HEK293 (cell line): ENCODE measurements at regions not wholly inside any gene's neighbourhood (a gene's known extent, or its start where the extent isn't known, plus 50 kb on each side); places are given as distances from the start of the nearest gene placed in this dataset.

ENCODE experiments used
- CTCF ChIA-PET: fragments of 350-600 bp; formaldehyde crosslinking; extraction: SDS; loops from one replicate; lab custom pipeline; 2021; ENCODE audit warnings: antibody characterized with exemption; lab: Yijun Ruan, JAX
- POLR2A ChIA-PET: fragments of 300-600 bp; formaldehyde crosslinking; extraction: SDS; loops from one replicate; lab custom pipeline; 2020; ENCODE audit warnings: antibody characterized with exemption, inconsistent platforms; lab: Yijun Ruan, JAX
- H3K27ac ChIP-seq: fragments of 200-500 bp; sonication (Bioruptor generic); 2 replicates; pipeline ENCODE4 v1.5.1; 2014; ENCODE audit warnings: low read depth, low read length, control low read depth, inconsistent platforms; ENCODE audit errors: extremely low read depth
- H3K36me3 ChIP-seq, 2 experiments: fragments of 200-500 bp in 1 of 2; sonication (Bioruptor generic) in 1 of 2; 1 replicate in 1 of 2; 2 replicates in 1 of 2; pipeline ENCODE4 v1.5.1; 2014 to 2017; ENCODE audit warnings: inconsistent platforms in 2 of 2, low read length in 2 of 2; ENCODE audit not compliant: control insufficient read depth in 2 of 2, insufficient read depth in 1 of 2
- H3K4me1 ChIP-seq: fragments of 200-500 bp; sonication (Bioruptor generic); 2 replicates; pipeline ENCODE4 v1.5.1; 2014; ENCODE audit warnings: mild to moderate bottlenecking, low read length, inconsistent platforms; ENCODE audit not compliant: control insufficient read depth, insufficient read depth
- H3K4me3 ChIP-seq: 2 replicates; pipeline ENCODE4 v1.5.1; 2011; ENCODE audit warnings: low read depth, mild to moderate bottlenecking, control low read depth, low read length, moderate library complexity
- H3K9me3 ChIP-seq: fragments of 200-500 bp; sonication (Bioruptor generic); 2 replicates; pipeline ENCODE4 v1.5.1; 2014; ENCODE audit warnings: low read depth, low read length, inconsistent platforms; ENCODE audit not compliant: control insufficient read depth, insufficient read depth
- FEZF1 ChIP-seq: fragments of 450-650 bp; formaldehyde crosslinking; IDR thresholded peaks from 2 replicates; pipeline ENCODE4 v1.5.1; 2016; ENCODE audit warnings: missing biosample characterization, missing genetic modification characterization
- GLIS1 ChIP-seq: fragments of 450-650 bp; formaldehyde crosslinking; IDR thresholded peaks from 2 replicates; pipeline ENCODE4 v1.5.1; 2016; ENCODE audit warnings: missing biosample characterization, missing genetic modification characterization
- IKZF3 ChIP-seq: fragments of 450-650 bp; IDR thresholded peaks from 2 replicates; pipeline ENCODE4 v1.5.0; 2018; ENCODE audit warnings: missing biosample characterization, mild to moderate bottlenecking, missing genetic modification characterization, moderate library complexity
- MYNN ChIP-seq: fragments of 450-650 bp; formaldehyde crosslinking; IDR thresholded peaks from 2 replicates; pipeline ENCODE4 v1.5.1; 2016; ENCODE audit warnings: missing biosample characterization, missing genetic modification characterization, borderline replicate concordance
- MZF1 ChIP-seq: fragments of 450-650 bp; formaldehyde crosslinking; IDR thresholded peaks from 2 replicates; pipeline ENCODE4 v1.5.1; 2017; ENCODE audit warnings: missing biosample characterization, missing genetic modification characterization, borderline replicate concordance
- OSR2 ChIP-seq: fragments of 450-650 bp; formaldehyde crosslinking; IDR thresholded peaks from 2 replicates; pipeline ENCODE4 v1.5.1; 2016; ENCODE audit warnings: missing biosample characterization, missing genetic modification characterization
- OVOL3 ChIP-seq: fragments of 450-650 bp; formaldehyde crosslinking; IDR thresholded peaks from 2 replicates; pipeline ENCODE4 v1.5.1; 2016; ENCODE audit warnings: missing biosample characterization, missing genetic modification characterization
- PRDM6 ChIP-seq: fragments of 450-650 bp; formaldehyde crosslinking; IDR thresholded peaks from 2 replicates; pipeline ENCODE4 v1.5.1; 2017; ENCODE audit warnings: missing biosample characterization, missing genetic modification characterization
- REST ChIP-seq: fragments of 450-650 bp; formaldehyde crosslinking; IDR thresholded peaks from 2 replicates; pipeline ENCODE4 v1.5.1; 2016; ENCODE audit warnings: missing biosample characterization, missing genetic modification characterization
- ZNF10 ChIP-seq: fragments of 450-650 bp; formaldehyde crosslinking; IDR thresholded peaks from 2 replicates; pipeline ENCODE4 v1.5.1; 2017; ENCODE audit warnings: missing biosample characterization, missing genetic modification characterization
- ZNF18 ChIP-seq: fragments of 450-650 bp; formaldehyde crosslinking; IDR thresholded peaks from 2 replicates; pipeline ENCODE4 v1.5.1; 2016; ENCODE audit warnings: missing biosample characterization, missing genetic modification characterization
- ZNF221 ChIP-seq: fragments of 450-650 bp; formaldehyde crosslinking; IDR thresholded peaks from 2 replicates; pipeline ENCODE4 v1.5.1; 2017; ENCODE audit warnings: missing biosample characterization, missing genetic modification characterization, borderline replicate concordance
- ZNF398 ChIP-seq: fragments of 450-650 bp; formaldehyde crosslinking; IDR thresholded peaks from 2 replicates; pipeline ENCODE4 v1.5.1; 2017; ENCODE audit warnings: missing biosample characterization, missing genetic modification characterization
- ZNF416 ChIP-seq: fragments of 450-650 bp; formaldehyde crosslinking; IDR thresholded peaks from 2 replicates; pipeline ENCODE4 v1.5.1; 2016; ENCODE audit warnings: missing biosample characterization, missing genetic modification characterization
- ZNF513 ChIP-seq: fragments of 450-650 bp; IDR thresholded peaks from 2 replicates; pipeline ENCODE4 v1.5.1; 2018; ENCODE audit warnings: missing biosample characterization, missing genetic modification characterization
- ZNF549 ChIP-seq: fragments of 450-650 bp; IDR thresholded peaks from 2 replicates; pipeline ENCODE4 v1.5.1; 2018; ENCODE audit warnings: missing biosample characterization, missing genetic modification characterization, mild to moderate bottlenecking, inconsistent platforms, moderate library complexity
- ZNF555 ChIP-seq: fragments of 450-650 bp; formaldehyde crosslinking; conservative IDR thresholded peaks from 2 replicates; pipeline ENCODE4 v1.5.1; 2017; ENCODE audit warnings: missing biosample characterization, mild to moderate bottlenecking, missing genetic modification characterization, inconsistent platforms
- ZNF561 ChIP-seq: fragments of 450-650 bp; IDR thresholded peaks from 2 replicates; pipeline ENCODE4 v1.5.1; 2018; ENCODE audit warnings: missing biosample characterization, missing genetic modification characterization, borderline replicate concordance
- ZNF571 ChIP-seq: fragments of 450-650 bp; formaldehyde crosslinking; IDR thresholded peaks from 2 replicates; pipeline ENCODE4 v1.5.0; 2017; ENCODE audit warnings: missing biosample characterization, missing genetic modification characterization
- ZNF596 ChIP-seq: fragments of 450-650 bp; IDR thresholded peaks from 2 replicates; pipeline ENCODE4 v1.5.0; 2018; ENCODE audit warnings: missing biosample characterization, mild to moderate bottlenecking, missing genetic modification characterization, moderate library complexity
- ZNF600 ChIP-seq: fragments of 450-650 bp; formaldehyde crosslinking; IDR thresholded peaks from 2 replicates; pipeline ENCODE4 v1.5.1; 2016; ENCODE audit warnings: missing biosample characterization, missing genetic modification characterization
- ZNF645 ChIP-seq: fragments of 450-650 bp; formaldehyde crosslinking; IDR thresholded peaks from 2 replicates; pipeline ENCODE4; 2016; ENCODE audit warnings: missing biosample characterization, missing genetic modification characterization
- ZNF747 ChIP-seq: fragments of 450-650 bp; formaldehyde crosslinking; IDR thresholded peaks from 2 replicates; pipeline ENCODE4 v1.5.1; 2016; ENCODE audit warnings: missing biosample characterization, missing genetic modification characterization
- ZNF843 ChIP-seq: fragments of 450-650 bp; formaldehyde crosslinking; IDR thresholded peaks from 2 replicates; pipeline ENCODE4 v1.5.1; 2016; ENCODE audit warnings: missing biosample characterization, missing genetic modification characterization

GRCh38 chr12:32995623-32996022 lies 99.0 kb upstream of the PKP2 start (continued):
- TF ChIP-seq ZNF600 (tag by site-specific recombination), result no peak
- no peak for TF ChIP-seq MYNN (tag by site-specific recombination)
- TF ChIP-seq REST (tag by site-specific recombination), result no peak
- TF ChIP-seq MZF1 (tag by site-specific recombination), result no peak
- TF ChIP-seq ZNF549 (tag by site-specific recombination), result no peak

- ChIA-PET POLR2A (no interaction called here), CTCF (no interaction called here)
- Histone ChIP-seq H3K27ac (no peak overlapping the region), H3K36me3 (no peaks in the 10 kb centered on the region), H3K4me3 (no peak overlapping the region), H3K4me1 (peaks cover 18% of the 10 kb centered on the region), H3K9me3 (no peaks in the 10 kb centered on the region)
- TF ChIP-seq PRDM6 (tag by site-specific recombination) (peak; percentile 86), OVOL3 (tag by site-specific recombination) (peak; percentile 39; the same call in 1 of the 2 replicates), ZNF596 (0 out of 2 replicates have a peak, but pooled peaks have one; percentile 42), ZNF513 (no peak), ZNF843 (peak; percentile 55; the same call in 1 of the 2 replicates), ZNF398 (tag by site-specific recombination) (no peak), ZNF747 (tag by site-specific recombination) (no peak), ZNF555 (tag by site-specific recombination) (no peak), ZNF18 (0 out of 2 replicates have a peak, but pooled peaks have one; percentile 17), OSR2 (tag by site-specific recombination) (no peak), FEZF1 (tag by site-specific recombination) (peak; percentile 88), IKZF3 (tag by site-specific recombination) (peak; percentile 42; the same call in 1 of the 2 replicates), GLIS1 (no peak), ZNF10 (tag by site-specific recombination) (no peak), ZNF571 (tag by site-specific recombination) (no peak), ZNF561 (tag by site-specific recombination) (peak; percentile 56; the same call in 1 of the 2 replicates), ZNF645 (tag by site-specific recombination) (no peak), ZNF416 (tag by site-specific recombination) (no peak), ZNF221 (tag by site-specific recombination) (no peak)
Observed at GRCh38 chr12:32993404-32993803, 96.8 kb upstream of the PKP2 start.
